GM12875 (cell line): ENCODE measurements at regions not wholly inside any gene's neighbourhood (a gene's known extent, or its start where the extent isn't known, plus 50 kb on each side); places are given as distances from the start of the nearest gene placed in this dataset.
"Not testable (repeated sequence)": the region's sequence is repeated elsewhere in the genome, so short reads cannot be mapped to it uniquely, and the experiment has no call there.

Experiments used
- H3K4me3 ChIP-seq: one replicate; pipeline ENCODE4 v1.5.1; 2011; ENCODE audit warnings: low read depth, low read length, control low read depth
- CTCF ChIP-seq: IDR thresholded peaks from 2 replicates; pipeline ENCODE4 v1.5.1; 2011; ENCODE audit warnings: low read depth, mild to moderate bottlenecking, control low read depth, inconsistent platforms, low read length, moderate library complexity, borderline replicate concordance; ENCODE audit not compliant: insufficient read depth

- no peak overlapping the region for H3K4me3 ChIP-seq
- no peak for TF ChIP-seq CTCF
These were observed 197.9 kb downstream of the LPIN1 start for GRCh38 chr2:11944311-11944710.

DNA sequence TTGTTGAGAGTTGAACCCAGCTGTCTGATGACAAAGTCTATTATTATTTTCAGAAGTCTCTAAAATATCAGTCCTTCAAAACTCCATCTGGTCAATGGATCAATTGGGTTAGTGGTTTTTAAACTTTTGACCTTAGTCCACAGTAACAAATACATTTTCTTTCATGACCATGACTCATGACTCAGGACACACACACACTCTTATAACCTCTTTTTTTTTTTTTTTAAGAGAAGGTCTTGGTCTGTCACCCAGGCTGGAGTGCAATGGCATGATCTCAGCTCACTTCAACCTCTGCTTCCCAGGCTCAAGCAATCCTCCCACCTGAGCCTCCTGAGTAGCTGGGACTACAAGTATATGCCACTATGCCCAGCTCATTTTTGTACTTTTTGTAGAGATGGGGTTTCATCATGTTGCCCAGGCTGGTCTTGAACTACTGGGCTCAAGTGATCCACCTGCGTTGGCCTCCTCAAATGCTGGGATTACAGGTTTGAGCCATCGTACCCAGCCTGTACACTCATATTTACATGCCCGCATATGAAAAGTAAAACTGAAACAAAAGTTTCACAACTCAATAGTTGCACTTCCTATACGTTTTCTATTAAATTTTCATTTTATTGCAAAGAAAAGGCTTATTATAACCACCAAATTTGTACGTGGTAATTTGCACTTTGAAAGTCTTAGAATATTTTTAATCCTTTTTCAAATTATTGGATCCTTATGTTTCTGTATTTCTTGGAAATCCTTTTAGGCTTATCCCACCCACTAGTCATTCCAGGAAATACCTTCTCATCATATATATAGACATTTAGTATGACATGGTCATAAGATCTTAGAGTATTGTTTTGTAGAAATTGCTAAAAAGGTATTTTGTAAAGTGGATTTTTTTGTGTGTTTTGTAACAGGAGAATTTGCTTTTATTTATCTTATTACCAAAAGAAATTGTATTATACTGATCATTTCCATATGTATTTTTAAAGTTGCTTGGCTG, 199.0 kb downstream of the LPIN1 start:
- TF ChIP-seq CTCF, result no peak
- no peak overlapping the region for H3K4me3 ChIP-seq

GRCh38 chr2:11947956-11948355, 201.5 kb downstream of the LPIN1 start:
- H3K4me3 ChIP-seq, result no peak overlapping the region
- no peak for TF ChIP-seq CTCF

DNA sequence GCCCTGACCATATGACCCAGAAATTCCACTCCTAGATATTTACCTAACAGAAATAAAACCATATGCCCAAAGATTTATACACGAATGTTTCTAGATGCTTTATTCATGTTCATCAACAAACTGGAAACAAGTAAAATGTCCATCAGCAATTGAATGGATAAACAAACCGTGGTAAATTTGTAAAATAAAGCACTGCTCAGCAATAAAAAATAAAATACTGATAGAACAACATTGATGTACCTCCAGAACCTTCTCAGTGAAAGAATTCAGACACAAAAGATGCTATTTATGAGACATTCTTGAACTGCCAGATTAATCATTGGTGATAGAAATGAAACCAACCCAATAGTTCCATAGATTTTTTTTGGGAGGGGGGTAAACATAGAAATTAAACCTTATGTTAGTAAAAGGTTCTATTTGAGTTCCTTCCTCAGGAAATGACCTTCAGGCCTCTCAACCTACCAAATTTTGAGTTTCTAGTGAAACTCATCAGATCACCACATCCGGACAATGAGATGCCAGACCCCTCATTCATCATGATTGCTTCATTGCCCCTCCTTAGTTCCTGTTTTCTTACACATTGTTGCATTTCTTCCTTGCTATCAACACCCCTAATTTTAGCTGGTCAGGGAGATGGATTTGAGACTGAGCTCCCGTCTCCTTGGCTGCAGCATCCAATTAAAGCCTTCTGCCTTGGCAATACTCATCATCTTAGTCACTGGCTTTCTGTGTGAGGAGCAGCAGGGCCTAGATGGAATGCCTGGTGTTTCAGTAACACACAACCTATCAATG, 203.5 kb downstream of the LPIN1 start:
- TF ChIP-seq CTCF, result no peak

GRCh38 chr2:11950896-11951295, 204.5 kb downstream of the LPIN1 start:
- H3K4me3 ChIP-seq, result no peak overlapping the region
- no peak for TF ChIP-seq CTCF

More for the DNA sequence above, 203.5 kb downstream of the LPIN1 start:
- no peak overlapping the region for H3K4me3 ChIP-seq

- H3K4me3 ChIP-seq, result not testable (repeated sequence)
These were observed 205.1 kb downstream of the LPIN1 start for GRCh38 chr2:11951492-11951891.

- TF ChIP-seq CTCF, result no peak
- no peak overlapping the region for H3K4me3 ChIP-seq
These were observed 206.8 kb downstream of the LPIN1 start for GRCh38 chr2:11953258-11953657.
